ENCODE measurements at regions not wholly inside any gene's neighbourhood (a gene's known extent, or its start where the extent isn't known, plus 50 kb on each side); places are given as distances from the start of the nearest gene placed in this dataset.
"Not testable (repeated sequence)": the region's sequence is repeated elsewhere in the genome, so short reads cannot be mapped to it uniquely, and the experiment has no call there.

- no peaks in the 10 kb centered on the region for H3K27me3 ChIP-seq (ENCODE audit: control insufficient read depth in 3 of 3, insufficient read depth in 3 of 3, low read length in 3 of 3)
- no peaks in the 10 kb centered on the region for H3K36me3 ChIP-seq (ENCODE audit: control insufficient read depth in 3 of 3, insufficient read depth in 2 of 3, low read depth in 1 of 3, low read length in 3 of 3)
- H3K27ac ChIP-seq (ENCODE audit: low read depth in 1 of 3, low read length in 2 of 3): no peak overlapping the region
- FAIRE-seq (no peak), DNase-seq (peak; percentile 1 to 19)
- H3K9me3 ChIP-seq (ENCODE audit: control insufficient read depth in 2 of 2, insufficient read depth in 1 of 2, low read depth in 1 of 2, low read length in 1 of 2): no peaks in the 10 kb centered on the region
- WGBS, 3 donors: 27 to 53% (median 39%) methylated on average over 1 of the region's 1 CpG
- H3K4me1 ChIP-seq (ENCODE audit: control insufficient read depth in 3 of 3, insufficient read depth in 2 of 3, low read depth in 1 of 3, low read length in 2 of 3): no peaks in the 10 kb centered on the region
- no peak overlapping the region for H3K4me3 ChIP-seq (ENCODE audit: low read depth in 1 of 3, low read length in 3 of 3)
Measured at GRCh38 chrX:42290608-42291007, 367.3 kb upstream of the CASK start.

DNA sequence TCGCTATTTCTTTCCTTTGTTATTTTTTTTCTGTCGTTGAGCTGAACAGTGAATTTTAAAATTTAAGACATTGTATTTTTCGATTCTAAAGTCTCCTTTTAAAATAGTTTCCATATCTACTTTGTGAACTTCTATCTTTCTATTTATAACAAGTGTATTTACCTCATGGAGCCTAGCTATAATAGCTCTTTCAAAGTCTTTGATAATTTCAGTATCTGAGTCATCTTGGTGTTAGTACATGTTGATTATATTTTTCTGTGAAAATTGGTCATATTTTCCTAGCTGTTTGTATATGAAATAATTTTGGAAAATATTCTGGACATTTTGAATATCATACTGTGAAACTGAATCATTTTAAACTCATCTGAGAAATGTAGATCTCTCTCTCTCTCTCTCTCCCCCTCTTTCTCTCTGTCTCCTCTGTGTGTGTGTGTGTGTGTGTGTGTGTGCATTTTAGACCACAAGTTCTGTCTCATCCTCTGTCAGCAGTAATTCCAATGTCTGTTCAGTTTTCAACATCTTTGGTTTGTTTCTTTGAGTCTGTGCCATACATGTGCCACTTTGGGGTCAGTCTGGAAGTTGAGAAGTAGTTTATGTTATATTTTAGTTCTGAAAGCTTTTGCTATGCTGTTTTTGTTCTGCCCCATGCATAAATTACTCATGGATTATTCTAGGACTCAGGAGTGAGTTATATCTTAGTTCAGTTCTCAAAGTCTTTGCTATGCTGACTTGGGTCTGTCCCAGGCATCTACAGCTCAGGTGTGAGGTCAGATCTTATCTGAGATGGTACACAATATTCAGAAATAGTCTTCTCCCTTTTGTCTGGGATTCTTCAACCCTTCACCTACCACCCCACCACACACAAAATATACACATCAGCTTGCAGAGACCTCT is 366.4 kb upstream of the CASK start:
- 70 to 91% (median 80%) methylated on average over 3 of the region's 3 CpGs for WGBS, 3 donors
- Histone ChIP-seq H3K27ac (ENCODE audit: low read depth in 1 of 3, low read length in 2 of 3) (no peak overlapping the region), H3K36me3 (ENCODE audit: control insufficient read depth in 3 of 3, insufficient read depth in 2 of 3, low read depth in 1 of 3, low read length in 3 of 3) (no peaks in the 10 kb centered on the region), H3K4me1 (ENCODE audit: control insufficient read depth in 3 of 3, insufficient read depth in 2 of 3, low read depth in 1 of 3, low read length in 2 of 3) (no peaks in the 10 kb centered on the region), H3K4me3 (ENCODE audit: low read depth in 1 of 3, low read length in 3 of 3) (no peak overlapping the region), H3K9me3 (ENCODE audit: control insufficient read depth in 2 of 2, insufficient read depth in 1 of 2, low read depth in 1 of 2, low read length in 1 of 2) (no peaks in the 10 kb centered on the region), H3K27me3 (ENCODE audit: control insufficient read depth in 3 of 3, insufficient read depth in 3 of 3, low read length in 3 of 3) (no peaks in the 10 kb centered on the region)
- DNase-seq (no peak), FAIRE-seq (no peak)

DNA sequence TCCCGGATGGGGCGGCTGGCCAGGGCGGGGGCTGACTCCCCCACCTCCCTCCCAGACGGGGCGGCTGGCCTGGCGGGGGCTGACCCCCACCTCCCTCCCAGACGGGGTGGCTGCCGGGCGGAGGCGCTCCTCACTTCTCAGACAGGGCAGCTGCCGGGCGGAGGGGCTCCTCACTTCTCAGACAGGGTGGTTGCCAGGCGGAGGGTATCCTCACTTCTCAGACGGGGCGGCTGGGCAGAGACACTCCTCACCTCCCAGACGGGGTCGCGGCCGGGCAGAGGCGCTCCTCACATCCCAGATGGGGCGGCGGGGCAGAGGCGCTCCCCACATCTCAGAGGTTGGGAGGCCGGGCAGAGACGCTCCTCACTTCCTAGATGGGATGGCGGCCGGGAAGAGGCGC is 362.3 kb upstream of the CASK start:
- H3K27me3 ChIP-seq (ENCODE audit: control insufficient read depth in 3 of 3, insufficient read depth in 3 of 3, low read length in 3 of 3); DNase-seq; H3K9me3 ChIP-seq (ENCODE audit: control insufficient read depth in 2 of 2, insufficient read depth in 1 of 2, low read depth in 1 of 2, low read length in 1 of 2); H3K4me3 ChIP-seq (ENCODE audit: low read depth in 1 of 3, low read length in 3 of 3); H3K27ac ChIP-seq (ENCODE audit: low read depth in 1 of 3, low read length in 2 of 3); FAIRE-seq; H3K4me1 ChIP-seq (ENCODE audit: control insufficient read depth in 3 of 3, insufficient read depth in 2 of 3, low read depth in 1 of 3, low read length in 2 of 3); H3K36me3 ChIP-seq (ENCODE audit: control insufficient read depth in 3 of 3, insufficient read depth in 2 of 3, low read depth in 1 of 3, low read length in 3 of 3): not testable (repeated sequence)
- WGBS, 3 donors: 93 to 100% (median 97%) methylated on average over 11 to 28 of the region's 28 CpGs

GRCh38 chrX:42276982-42277690 is 353.8 kb upstream of the CASK start:
- WGBS, 3 donors: 50 to 77% (median 51%) methylated on average over 3 of the region's 3 CpGs
- no peaks in the 10 kb centered on the region for H3K27me3 ChIP-seq (ENCODE audit: control insufficient read depth in 3 of 3, insufficient read depth in 3 of 3, low read length in 3 of 3)
- DNase-seq (peak in 1 of 2 donors; percentile 10), FAIRE-seq (no peak)
- peaks cover 0 to 2% of the 10 kb centered on the region in 2 donors for H3K9me3 ChIP-seq (ENCODE audit: control insufficient read depth in 2 of 2, insufficient read depth in 1 of 2, low read depth in 1 of 2, low read length in 1 of 2)
- no peaks in the 10 kb centered on the region for H3K4me1 ChIP-seq (ENCODE audit: control insufficient read depth in 3 of 3, insufficient read depth in 2 of 3, low read depth in 1 of 3, low read length in 2 of 3)
- no peak overlapping the region for H3K27ac ChIP-seq (ENCODE audit: low read depth in 1 of 3, low read length in 2 of 3)
- H3K36me3 ChIP-seq (ENCODE audit: control insufficient read depth in 3 of 3, insufficient read depth in 2 of 3, low read depth in 1 of 3, low read length in 3 of 3): no peaks in the 10 kb centered on the region
- H3K4me3 ChIP-seq (ENCODE audit: low read depth in 1 of 3, low read length in 3 of 3): no peak overlapping the region

- peak in 1 of 2 donors; percentile 6 for DNase-seq
- H3K27ac ChIP-seq (ENCODE audit: low read depth in 1 of 3, low read length in 2 of 3): no peak overlapping the region
- WGBS, 3 donors: 49 to 76% (median 59%) methylated on average over 2 of the region's 2 CpGs
- H3K4me3 ChIP-seq (ENCODE audit: low read depth in 1 of 3, low read length in 3 of 3): no peak overlapping the region
- H3K27me3 ChIP-seq (ENCODE audit: control insufficient read depth in 3 of 3, insufficient read depth in 3 of 3, low read length in 3 of 3): no peaks in the 10 kb centered on the region
- peaks cover 0 to 2% of the 10 kb centered on the region in 2 donors for H3K9me3 ChIP-seq (ENCODE audit: control insufficient read depth in 2 of 2, insufficient read depth in 1 of 2, low read depth in 1 of 2, low read length in 1 of 2)
- FAIRE-seq: no peak
- no peaks in the 10 kb centered on the region for H3K36me3 ChIP-seq (ENCODE audit: control insufficient read depth in 3 of 3, insufficient read depth in 2 of 3, low read depth in 1 of 3, low read length in 3 of 3)
- no peaks in the 10 kb centered on the region for H3K4me1 ChIP-seq (ENCODE audit: control insufficient read depth in 3 of 3, insufficient read depth in 2 of 3, low read depth in 1 of 3, low read length in 2 of 3)
Measured at GRCh38 chrX:42274151-42274550, 350.8 kb upstream of the CASK start.

DNA sequence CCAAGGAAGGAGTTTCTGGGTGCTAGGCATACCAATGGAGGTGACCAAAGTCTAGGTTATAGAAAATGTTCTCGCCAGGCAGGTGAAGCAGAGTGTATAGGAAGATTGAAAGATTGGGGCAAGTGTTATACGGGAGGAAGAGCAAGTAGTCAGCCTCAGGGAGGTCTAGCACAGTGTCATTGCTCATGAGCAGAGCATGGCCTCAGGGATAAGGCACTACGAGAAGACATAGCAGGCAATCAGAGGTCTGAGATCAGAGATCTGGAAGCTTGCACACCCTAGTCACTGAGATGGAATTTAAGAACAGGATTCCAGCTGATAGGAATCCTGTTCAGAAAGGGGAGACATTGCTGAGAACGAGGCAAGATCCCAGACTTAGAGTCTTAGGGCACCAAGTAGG is 350.0 kb upstream of the CASK start:
- Histone ChIP-seq H3K27me3 (ENCODE audit: control insufficient read depth in 3 of 3, insufficient read depth in 3 of 3, low read length in 3 of 3) (no peaks in the 10 kb centered on the region), H3K4me3 (ENCODE audit: low read depth in 1 of 3, low read length in 3 of 3) (no peak overlapping the region), H3K4me1 (ENCODE audit: control insufficient read depth in 3 of 3, insufficient read depth in 2 of 3, low read depth in 1 of 3, low read length in 2 of 3) (no peaks in the 10 kb centered on the region), H3K27ac (ENCODE audit: low read depth in 1 of 3, low read length in 2 of 3) (no peak overlapping the region), H3K36me3 (ENCODE audit: control insufficient read depth in 3 of 3, insufficient read depth in 2 of 3, low read depth in 1 of 3, low read length in 3 of 3) (no peaks in the 10 kb centered on the region), H3K9me3 (ENCODE audit: control insufficient read depth in 2 of 2, insufficient read depth in 1 of 2, low read depth in 1 of 2, low read length in 1 of 2) (peaks cover 0 to 2% of the 10 kb centered on the region in 2 donors)
- no peak for FAIRE-seq
- no peak for DNase-seq
- 75 to 88% (median 87%) methylated on average over 4 of the region's 4 CpGs for whole genome bisulfite sequencing, 3 donors

GRCh38 chrX:42269186-42269585 is 345.8 kb upstream of the CASK start:
- no peak overlapping the region for H3K4me3 ChIP-seq (ENCODE audit: low read depth in 1 of 3, low read length in 3 of 3)
- no peak overlapping the region for H3K27ac ChIP-seq (ENCODE audit: low read depth in 1 of 3, low read length in 2 of 3)
- WGBS, 3 donors: 57 to 93% (median 76%) methylated on average over 2 of the region's 2 CpGs
- H3K9me3 ChIP-seq (ENCODE audit: control insufficient read depth in 2 of 2, insufficient read depth in 1 of 2, low read depth in 1 of 2, low read length in 1 of 2): peaks cover 0 to 2% of the 10 kb centered on the region in 2 donors
- no peaks in the 10 kb centered on the region for H3K4me1 ChIP-seq (ENCODE audit: control insufficient read depth in 3 of 3, insufficient read depth in 2 of 3, low read depth in 1 of 3, low read length in 2 of 3)
- no peaks in the 10 kb centered on the region for H3K27me3 ChIP-seq (ENCODE audit: control insufficient read depth in 3 of 3, insufficient read depth in 3 of 3, low read length in 3 of 3)
- H3K36me3 ChIP-seq (ENCODE audit: control insufficient read depth in 3 of 3, insufficient read depth in 2 of 3, low read depth in 1 of 3, low read length in 3 of 3): no peaks in the 10 kb centered on the region
- DNase-seq (no peak), FAIRE-seq (no peak)

DNA sequence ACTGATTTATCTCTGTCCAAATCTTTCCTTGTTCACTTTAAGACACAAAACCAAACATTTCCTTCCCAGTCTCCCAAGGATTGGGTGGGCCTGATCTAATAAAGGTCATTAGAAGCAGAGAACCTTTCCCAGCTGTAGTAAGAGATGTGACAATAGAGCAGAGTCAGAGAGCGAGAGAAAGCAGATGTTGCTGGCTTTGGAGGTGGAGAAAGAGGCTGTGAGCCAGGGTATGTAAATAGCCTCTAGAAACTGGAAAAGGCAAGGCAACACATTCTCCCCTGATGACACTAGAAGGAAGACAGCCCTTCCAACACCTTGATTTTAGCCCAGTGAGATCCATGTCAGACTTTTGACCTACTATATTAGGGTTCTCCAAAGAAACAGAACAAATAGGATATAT is 337.5 kb upstream of the CASK start:
- Histone ChIP-seq H3K27me3 (ENCODE audit: control insufficient read depth in 3 of 3, insufficient read depth in 3 of 3, low read length in 3 of 3) (no peaks in the 10 kb centered on the region), H3K36me3 (ENCODE audit: control insufficient read depth in 3 of 3, insufficient read depth in 2 of 3, low read depth in 1 of 3, low read length in 3 of 3) (no peaks in the 10 kb centered on the region), H3K4me1 (ENCODE audit: control insufficient read depth in 3 of 3, insufficient read depth in 2 of 3, low read depth in 1 of 3, low read length in 2 of 3) (no peaks in the 10 kb centered on the region), H3K9me3 (ENCODE audit: control insufficient read depth in 2 of 2, insufficient read depth in 1 of 2, low read depth in 1 of 2, low read length in 1 of 2) (no peaks in the 10 kb centered on the region), H3K4me3 (ENCODE audit: low read depth in 1 of 3, low read length in 3 of 3) (no peak overlapping the region), H3K27ac (ENCODE audit: low read depth in 1 of 3, low read length in 2 of 3) (no peak overlapping the region)
- 77 to 95% (median 88%) methylated on average over 1 of the region's 1 CpG for WGBS, 3 donors
- FAIRE-seq (no peak), DNase-seq (no peak)

Data from small intestine (tissue), 7 donors.